GM10266 (cell line): ENCODE measurements at regions not wholly inside any gene's neighbourhood (a gene's known extent, or its start where the extent isn't known, plus 50 kb on each side); places are given as distances from the start of the nearest gene placed in this dataset.

Experiments used
- DNase-seq: peaks from one replicate; pipeline ENCODE4 v3.0.0; 2012; ENCODE audit errors: extremely low spot score
- TF ChIP-seq, protein P1 (sequence below): IDR thresholded peaks from 2 replicates; pipeline ENCODE4 v1.5.1; 2012; ENCODE audit warnings: mild to moderate bottlenecking, low read depth; ENCODE audit not compliant: control insufficient read depth, insufficient read depth; ENCODE audit errors: missing control alignments

DNA sequence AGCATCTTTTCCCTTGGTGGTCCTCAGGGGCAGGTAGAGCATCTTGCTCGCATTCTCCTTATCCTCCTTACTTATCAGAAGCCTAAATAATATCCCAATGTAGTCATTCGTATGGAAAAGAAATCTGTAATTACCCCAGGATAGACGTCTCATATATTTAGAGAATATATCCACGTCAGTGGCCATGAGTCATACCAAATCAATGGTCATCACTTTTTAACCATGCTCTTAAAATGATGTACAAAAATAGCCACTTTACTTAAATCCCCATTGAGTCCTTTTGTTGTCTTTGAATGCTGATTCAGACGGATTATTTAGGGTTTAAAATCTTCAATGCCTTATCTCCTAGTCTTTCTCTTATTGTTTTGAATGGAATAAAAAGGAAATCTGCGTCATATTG is 231.7 kb upstream of the STXBP5 start:
- DNase-seq, result no peak
- TF ChIP-seq, protein P1, sequence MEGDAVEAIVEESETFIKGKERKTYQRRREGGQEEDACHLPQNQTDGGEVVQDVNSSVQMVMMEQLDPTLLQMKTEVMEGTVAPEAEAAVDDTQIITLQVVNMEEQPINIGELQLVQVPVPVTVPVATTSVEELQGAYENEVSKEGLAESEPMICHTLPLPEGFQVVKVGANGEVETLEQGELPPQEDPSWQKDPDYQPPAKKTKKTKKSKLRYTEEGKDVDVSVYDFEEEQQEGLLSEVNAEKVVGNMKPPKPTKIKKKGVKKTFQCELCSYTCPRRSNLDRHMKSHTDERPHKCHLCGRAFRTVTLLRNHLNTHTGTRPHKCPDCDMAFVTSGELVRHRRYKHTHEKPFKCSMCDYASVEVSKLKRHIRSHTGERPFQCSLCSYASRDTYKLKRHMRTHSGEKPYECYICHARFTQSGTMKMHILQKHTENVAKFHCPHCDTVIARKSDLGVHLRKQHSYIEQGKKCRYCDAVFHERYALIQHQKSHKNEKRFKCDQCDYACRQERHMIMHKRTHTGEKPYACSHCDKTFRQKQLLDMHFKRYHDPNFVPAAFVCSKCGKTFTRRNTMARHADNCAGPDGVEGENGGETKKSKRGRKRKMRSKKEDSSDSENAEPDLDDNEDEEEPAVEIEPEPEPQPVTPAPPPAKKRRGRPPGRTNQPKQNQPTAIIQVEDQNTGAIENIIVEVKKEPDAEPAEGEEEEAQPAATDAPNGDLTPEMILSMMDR, result no peak

DNA sequence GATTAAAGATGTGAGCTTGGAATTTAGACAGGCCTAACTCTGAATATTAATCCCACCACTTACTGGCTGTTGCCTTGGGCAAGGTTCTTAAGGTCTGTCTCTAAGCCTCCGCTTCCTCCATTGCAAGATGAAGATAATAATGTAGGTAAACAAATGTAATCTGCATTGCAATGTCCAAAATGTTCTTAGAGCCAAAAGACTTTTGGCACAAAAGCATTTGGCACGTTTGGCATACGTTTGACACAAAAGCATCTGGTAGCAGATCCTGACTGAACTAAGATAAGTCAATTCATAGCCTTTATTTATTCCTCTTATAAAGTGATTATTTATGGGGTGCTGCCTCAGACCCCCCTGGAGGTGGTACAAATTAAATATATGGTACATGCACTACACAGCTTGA is 229.9 kb upstream of the STXBP5 start:
- no peak for DNase-seq
- TF ChIP-seq, protein P1, result no peak

DNA sequence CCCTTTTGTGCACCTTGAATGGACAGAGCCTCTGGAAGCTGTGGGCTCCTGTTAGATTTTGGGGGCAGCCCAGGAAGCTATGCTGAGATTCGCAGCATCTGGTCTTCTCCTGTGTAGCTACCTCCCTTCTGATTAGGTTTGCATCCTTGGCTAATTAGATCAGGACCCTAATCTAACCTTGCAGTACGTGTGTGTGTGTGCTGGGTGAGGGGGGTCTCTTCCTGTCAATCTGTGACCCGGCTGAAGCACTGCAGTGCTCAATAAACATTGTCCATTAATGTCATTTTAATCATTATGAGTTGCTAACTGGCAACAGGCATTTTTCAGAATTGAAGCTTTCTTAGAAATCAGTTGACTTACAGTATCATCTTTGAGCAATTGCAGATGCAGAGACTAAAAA is 229.1 kb upstream of the STXBP5 start:
- DNase-seq, result no peak

DNA sequence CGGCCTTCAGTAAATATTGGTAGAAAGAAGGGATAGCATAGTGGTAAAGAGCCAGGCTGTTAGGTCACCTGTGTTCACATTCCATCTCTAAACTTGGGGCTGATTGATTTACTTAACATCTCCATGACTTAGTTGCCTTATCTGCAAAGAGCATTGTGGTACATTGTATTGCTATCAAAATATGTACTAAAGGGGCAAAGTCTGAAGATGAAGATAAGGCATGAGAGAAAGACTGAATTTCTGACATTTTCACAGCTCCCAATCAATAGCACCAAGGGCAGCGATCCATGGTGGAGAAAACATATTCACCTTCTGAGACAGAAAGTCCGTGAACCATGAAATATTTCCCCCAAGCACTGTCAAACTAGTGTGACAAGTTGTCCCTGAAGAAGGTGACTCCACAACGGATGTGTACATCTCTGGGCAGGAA is 223.3 kb upstream of the STXBP5 start:
- no peak for DNase-seq

More for the DNA sequence above, 229.1 kb upstream of the STXBP5 start:
- TF ChIP-seq, protein P1, result no peak

DNA sequence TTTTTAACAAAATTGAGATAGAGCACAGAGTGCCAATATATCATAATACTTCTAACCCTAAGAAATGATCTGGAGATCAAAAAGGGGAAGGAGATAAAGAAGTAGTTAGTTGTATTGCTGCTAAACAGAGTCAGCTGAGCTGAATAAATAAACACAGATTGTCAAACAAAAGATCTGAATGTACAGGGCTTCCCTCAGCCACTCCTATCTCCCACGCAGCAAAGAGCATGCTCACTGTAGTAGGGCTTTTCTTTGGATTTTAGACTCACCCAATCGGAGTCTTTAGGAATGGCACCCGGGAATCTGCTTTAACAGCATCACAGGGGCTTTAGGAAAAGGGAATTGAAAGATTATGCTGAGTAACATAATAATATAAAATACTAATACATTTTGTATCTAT is 222.2 kb upstream of the STXBP5 start:
- no peak for DNase-seq
- TF ChIP-seq, protein P1, result no peak

More for the DNA sequence above, 223.3 kb upstream of the STXBP5 start:
- TF ChIP-seq, protein P1, result no peak

DNA sequence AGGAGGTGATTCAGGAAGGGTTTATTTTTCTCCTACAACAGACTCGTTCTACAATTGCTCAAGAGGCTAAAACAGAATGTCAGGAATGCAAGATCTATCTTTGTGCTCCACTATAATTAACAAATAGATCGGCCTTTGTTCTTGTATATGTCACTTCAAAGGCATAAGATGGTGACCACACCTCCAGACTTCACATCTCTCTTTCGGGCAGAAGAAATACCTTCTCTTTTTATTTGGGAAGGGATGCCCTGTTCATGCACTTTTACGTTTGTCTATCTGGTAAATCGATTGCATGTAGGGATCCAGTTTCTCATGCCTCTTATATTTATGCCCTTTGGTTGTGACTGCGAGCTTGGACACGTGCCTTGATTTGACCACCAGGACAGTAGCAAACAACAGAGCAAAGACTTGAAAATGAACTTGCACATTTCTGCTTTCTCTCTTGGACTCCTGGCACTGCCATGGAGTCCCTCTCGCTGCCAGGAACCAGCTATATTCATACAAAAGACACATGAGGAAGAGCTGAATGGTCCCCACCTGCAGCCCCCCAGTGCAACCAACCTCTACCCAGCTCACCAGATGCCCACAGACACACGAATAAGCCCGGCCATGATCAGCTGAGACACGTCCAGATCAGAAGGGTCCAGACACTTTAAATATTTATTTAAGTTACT is 219.8 kb upstream of the STXBP5 start:
- TF ChIP-seq, protein P1, result no peak
- DNase-seq, result no peak

DNA sequence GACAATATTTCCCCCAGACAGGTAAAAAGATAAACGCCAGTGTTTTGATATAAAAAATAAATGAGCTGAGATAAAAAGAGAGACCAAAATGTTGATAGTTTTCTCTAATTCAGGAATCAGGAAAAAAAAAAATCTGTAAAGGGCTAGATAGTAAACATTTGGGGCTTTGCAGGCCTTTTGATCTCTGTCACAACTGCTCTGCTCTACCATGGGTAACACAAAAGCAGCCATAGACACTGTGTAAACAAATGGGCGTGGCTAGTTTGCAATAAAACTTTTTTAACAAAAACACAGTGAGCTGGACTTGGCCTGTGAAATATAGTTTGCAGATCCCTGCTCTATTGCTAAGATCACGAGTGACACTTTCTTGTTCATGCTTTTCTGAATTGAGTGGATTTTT is 219.1 kb upstream of the STXBP5 start:
- TF ChIP-seq, protein P1, result no peak
- DNase-seq, result no peak
